ENCODE measurements at regions not wholly inside any gene's neighbourhood (a gene's known extent, or its start where the extent isn't known, plus 50 kb on each side); places are given as distances from the start of the nearest gene placed in this dataset.

- TF ChIP-seq, protein P1, sequence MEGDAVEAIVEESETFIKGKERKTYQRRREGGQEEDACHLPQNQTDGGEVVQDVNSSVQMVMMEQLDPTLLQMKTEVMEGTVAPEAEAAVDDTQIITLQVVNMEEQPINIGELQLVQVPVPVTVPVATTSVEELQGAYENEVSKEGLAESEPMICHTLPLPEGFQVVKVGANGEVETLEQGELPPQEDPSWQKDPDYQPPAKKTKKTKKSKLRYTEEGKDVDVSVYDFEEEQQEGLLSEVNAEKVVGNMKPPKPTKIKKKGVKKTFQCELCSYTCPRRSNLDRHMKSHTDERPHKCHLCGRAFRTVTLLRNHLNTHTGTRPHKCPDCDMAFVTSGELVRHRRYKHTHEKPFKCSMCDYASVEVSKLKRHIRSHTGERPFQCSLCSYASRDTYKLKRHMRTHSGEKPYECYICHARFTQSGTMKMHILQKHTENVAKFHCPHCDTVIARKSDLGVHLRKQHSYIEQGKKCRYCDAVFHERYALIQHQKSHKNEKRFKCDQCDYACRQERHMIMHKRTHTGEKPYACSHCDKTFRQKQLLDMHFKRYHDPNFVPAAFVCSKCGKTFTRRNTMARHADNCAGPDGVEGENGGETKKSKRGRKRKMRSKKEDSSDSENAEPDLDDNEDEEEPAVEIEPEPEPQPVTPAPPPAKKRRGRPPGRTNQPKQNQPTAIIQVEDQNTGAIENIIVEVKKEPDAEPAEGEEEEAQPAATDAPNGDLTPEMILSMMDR (IDR thresholded peaks at IDR 0.05), result no peak
- no peak for TF ChIP-seq EZH2 (IDR thresholded peaks at IDR 0.05; ENCODE audit: borderline replicate concordance, insufficient read depth, low read depth, low read length, poor library complexity, severe bottlenecking)
These were observed 57.5 kb upstream of the ZSWIM6 start for GRCh38 chr5:61274511-61274911.
